Bronchial epithelial cell (primary cell): ENCODE measurements at regions not wholly inside any gene's neighbourhood (a gene's known extent, or its start where the extent isn't known, plus 50 kb on each side); places are given as distances from the start of the nearest gene placed in this dataset.
A peak's percentile ranks its signal among the peaks of the same experiment; 100 is the strongest.

ENCODE experiments used
- DNase-seq: peaks from one replicate; pipeline ENCODE4 v3.0.0-alpha.2; 2010; ENCODE audit warnings: low read depth
- FAIRE-seq: peaks from 2 replicates; lab custom pipeline; 2011; peaks lifted over from hg19 to GRCh38; lab: Jason Lieb, UNC
- H3K27me3 ChIP-seq: 2 replicates; pipeline ENCODE4 v1.5.1; 2011; ENCODE audit warnings: low read length; ENCODE audit not compliant: control insufficient read depth, insufficient read depth
- H3K36me3 ChIP-seq: 2 replicates; pipeline ENCODE4 v1.5.1; 2011; ENCODE audit warnings: low read length; ENCODE audit not compliant: control insufficient read depth, insufficient read depth
- H3K4me3 ChIP-seq: 2 replicates; pipeline ENCODE4 v1.5.1; 2011; ENCODE audit warnings: mild to moderate bottlenecking, low read depth, low read length, control low read depth
- TF ChIP-seq, protein P1 (sequence below): IDR thresholded peaks from 2 replicates; pipeline ENCODE4 v1.5.1; 2011; ENCODE audit warnings: mild to moderate bottlenecking, moderate library complexity, low read length, control low read depth, inconsistent platforms; ENCODE audit not compliant: insufficient read depth, severe bottlenecking

DNA sequence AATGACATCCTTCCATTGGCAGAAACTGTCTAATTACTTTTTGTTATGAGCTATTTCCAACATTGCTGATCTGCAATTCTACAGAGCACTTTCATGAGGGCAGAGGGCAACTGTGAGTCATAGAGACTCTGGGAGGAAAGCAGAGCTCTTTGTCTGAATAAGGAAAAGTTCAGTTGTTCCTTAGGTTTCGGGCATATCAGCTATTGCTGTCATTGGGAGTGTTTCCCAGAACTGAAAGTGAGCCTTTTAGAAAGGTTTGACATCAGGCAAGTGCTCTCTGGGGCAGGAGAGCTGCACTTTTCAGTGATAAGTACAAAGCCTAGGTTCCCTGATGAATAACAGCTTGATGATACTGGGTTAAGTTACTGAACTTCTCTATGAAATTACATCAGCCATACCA, 119.2 kb upstream of the EDNRA start:
- no peak overlapping the region for H3K4me3 ChIP-seq
- peak; percentile 86 for DNase-seq
- H3K36me3 ChIP-seq, result no peaks in the 10 kb centered on the region
- H3K27me3 ChIP-seq, result no peaks in the 10 kb centered on the region
- TF ChIP-seq, protein P1, sequence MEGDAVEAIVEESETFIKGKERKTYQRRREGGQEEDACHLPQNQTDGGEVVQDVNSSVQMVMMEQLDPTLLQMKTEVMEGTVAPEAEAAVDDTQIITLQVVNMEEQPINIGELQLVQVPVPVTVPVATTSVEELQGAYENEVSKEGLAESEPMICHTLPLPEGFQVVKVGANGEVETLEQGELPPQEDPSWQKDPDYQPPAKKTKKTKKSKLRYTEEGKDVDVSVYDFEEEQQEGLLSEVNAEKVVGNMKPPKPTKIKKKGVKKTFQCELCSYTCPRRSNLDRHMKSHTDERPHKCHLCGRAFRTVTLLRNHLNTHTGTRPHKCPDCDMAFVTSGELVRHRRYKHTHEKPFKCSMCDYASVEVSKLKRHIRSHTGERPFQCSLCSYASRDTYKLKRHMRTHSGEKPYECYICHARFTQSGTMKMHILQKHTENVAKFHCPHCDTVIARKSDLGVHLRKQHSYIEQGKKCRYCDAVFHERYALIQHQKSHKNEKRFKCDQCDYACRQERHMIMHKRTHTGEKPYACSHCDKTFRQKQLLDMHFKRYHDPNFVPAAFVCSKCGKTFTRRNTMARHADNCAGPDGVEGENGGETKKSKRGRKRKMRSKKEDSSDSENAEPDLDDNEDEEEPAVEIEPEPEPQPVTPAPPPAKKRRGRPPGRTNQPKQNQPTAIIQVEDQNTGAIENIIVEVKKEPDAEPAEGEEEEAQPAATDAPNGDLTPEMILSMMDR, result no peak
- FAIRE-seq, result peak; percentile 94

DNA sequence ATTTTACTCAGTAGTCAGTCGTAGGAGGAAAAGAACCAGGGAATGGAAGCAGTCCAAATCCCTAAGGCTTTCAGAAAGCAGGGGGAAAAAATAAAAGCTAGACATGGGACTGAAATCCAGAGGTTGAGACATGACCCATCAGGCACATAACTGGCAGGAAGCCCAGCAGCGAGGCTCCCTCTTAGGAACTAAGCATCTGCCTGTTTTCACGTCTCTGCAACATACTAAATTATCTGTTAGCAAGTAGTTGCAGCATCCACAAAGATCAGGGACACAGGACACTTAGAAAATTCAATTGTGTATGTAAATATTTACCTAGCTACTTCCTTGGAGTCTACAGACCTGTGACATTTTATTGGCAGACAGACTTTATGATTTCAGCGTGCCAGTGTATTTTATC, 118.0 kb upstream of the EDNRA start:
- Histone ChIP-seq H3K4me3 (no peak overlapping the region), H3K27me3 (no peaks in the 10 kb centered on the region), H3K36me3 (no peaks in the 10 kb centered on the region)
- FAIRE-seq (no peak), DNase-seq (peak; percentile 71)
- TF ChIP-seq, protein P1, result no peak

DNA sequence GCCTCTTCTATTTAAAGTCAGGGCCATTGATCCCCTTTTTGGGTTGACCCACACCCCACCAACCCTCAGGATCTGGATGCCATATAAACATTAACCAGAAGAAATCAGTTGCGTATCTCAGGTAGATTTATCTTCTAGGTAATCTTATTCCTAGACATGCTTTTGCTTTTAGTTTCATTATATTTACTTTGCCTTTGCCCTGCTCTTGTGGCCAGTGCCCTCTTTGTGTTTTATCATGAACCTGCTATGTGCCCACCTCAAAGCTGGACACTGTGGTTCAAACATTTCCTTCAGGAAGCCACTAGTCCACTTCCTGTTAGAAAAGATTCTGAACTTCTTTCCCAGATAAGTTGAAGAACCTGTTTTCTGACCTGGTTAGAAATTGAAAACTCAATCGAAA, 117.4 kb upstream of the EDNRA start:
- TF ChIP-seq, protein P1, result no peak
- Histone ChIP-seq H3K27me3 (no peaks in the 10 kb centered on the region), H3K4me3 (no peak overlapping the region), H3K36me3 (no peaks in the 10 kb centered on the region)
- FAIRE-seq, result no peak
- DNase-seq, result peak; percentile 28

DNA sequence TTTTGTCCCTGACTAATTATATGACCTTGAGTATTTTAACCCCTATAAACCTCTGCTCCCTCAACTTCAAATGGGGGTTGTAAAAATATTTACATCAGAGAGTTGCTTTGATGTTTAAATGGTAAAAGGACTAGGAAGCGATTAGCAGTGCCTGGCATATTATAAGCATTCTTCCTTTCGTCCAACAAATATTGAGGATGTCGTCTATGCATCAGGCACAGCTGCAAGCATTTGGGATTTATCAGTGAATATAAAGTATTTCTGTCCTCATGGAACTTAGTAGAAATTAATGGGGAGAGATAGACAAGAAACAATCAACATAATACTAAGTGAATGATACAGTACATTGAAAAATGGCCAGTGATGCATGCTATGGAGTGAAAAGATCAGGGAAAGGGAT, 115.5 kb upstream of the EDNRA start:
- Histone ChIP-seq H3K36me3 (no peaks in the 10 kb centered on the region), H3K27me3 (no peaks in the 10 kb centered on the region), H3K4me3 (no peak overlapping the region)
- TF ChIP-seq, protein P1, result no peak
- no peak for DNase-seq
- no peak for FAIRE-seq

DNA sequence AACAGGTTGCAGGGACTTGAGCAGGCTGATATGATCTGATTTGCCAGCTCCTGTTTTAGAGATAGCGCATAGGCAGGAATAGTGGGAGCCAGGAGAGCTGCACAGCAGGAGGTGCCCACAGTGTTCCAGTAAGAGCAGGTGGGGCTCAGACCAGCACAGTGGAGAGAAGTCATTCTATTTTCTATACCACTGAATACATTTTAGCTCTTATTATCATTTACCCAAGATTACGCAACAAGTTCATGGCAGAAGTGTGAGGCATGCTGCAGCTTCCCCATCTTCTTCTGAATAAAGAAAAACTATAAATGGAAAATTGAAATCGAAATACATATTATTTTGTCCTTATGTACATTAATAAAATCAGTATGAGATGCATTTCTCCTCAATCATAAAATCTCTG, 114.7 kb upstream of the EDNRA start:
- Histone ChIP-seq H3K36me3 (no peaks in the 10 kb centered on the region), H3K27me3 (no peaks in the 10 kb centered on the region), H3K4me3 (no peak overlapping the region)
- DNase-seq, result no peak
- TF ChIP-seq, protein P1, result no peak
- no peak for FAIRE-seq

DNA sequence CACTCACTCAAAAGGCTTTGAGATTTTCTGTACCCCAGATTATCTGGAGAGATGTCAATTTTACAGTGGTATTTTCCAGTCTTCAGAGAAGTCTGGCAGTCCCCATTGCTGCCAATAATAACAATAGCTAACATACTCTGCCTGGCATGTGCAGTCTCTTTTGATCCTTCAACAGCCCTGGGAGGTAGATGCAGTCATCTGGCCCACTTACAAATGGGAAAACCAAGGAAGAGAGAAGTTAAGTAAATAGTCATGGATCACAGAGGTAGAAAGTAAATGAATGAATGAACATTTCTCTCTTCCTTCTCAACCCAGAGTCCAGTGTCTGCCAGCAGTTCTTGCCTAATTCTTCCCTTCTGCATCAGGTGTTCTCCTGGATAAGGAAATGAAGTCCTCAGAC, 113.0 kb upstream of the EDNRA start:
- FAIRE-seq (no peak), DNase-seq (peak; percentile 20)
- no peak overlapping the region for H3K4me3 ChIP-seq
- TF ChIP-seq, protein P1, result no peak
- H3K36me3 ChIP-seq, result no peaks in the 10 kb centered on the region
- no peaks in the 10 kb centered on the region for H3K27me3 ChIP-seq
